ENCODE measurements at regions not wholly inside any gene's neighbourhood (a gene's known extent, or its start where the extent isn't known, plus 50 kb on each side); places are given as distances from the start of the nearest gene placed in this dataset.

DNA sequence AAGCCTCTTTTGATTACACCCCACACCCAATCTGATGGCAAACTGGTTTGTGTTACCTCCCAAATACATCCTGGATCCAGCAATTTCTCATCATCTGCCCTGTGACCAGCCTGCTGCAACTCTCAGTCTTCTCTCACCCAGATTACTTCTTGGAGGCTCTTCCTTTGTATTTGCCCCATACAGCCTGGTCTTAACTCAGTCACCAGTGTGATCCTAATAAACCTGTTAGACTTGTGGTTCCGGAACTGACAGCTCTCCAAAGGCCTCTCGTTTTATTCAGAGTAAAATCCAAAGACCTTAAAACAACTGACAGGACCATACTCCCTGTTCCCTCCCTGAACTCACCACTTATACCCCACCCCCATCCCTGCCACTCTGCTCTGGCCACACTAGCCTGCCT lies 228.2 kb upstream of the PAPPA start:
- Mint-ChIP-seq H3K27ac (no peak overlapping the region), H3K9me3 (peaks cover 3% of the 10 kb centered on the region)

GRCh38 chr9:115930472-115930871 lies 223.1 kb upstream of the PAPPA start:
- no peaks in the 10 kb centered on the region for H3K4me1 Mint-ChIP-seq (ENCODE audit: low read depth)
- H3K36me3 Mint-ChIP-seq (ENCODE audit: low read depth): no peaks in the 10 kb centered on the region
- H3K4me3 Mint-ChIP-seq: no peak overlapping the region
- peaks cover 6% of the 10 kb centered on the region for H3K9me3 Mint-ChIP-seq
- no peak overlapping the region for H3K27ac Mint-ChIP-seq
- H3K27me3 Mint-ChIP-seq (ENCODE audit: low read depth): no peaks in the 10 kb centered on the region

More for the DNA sequence above, 228.2 kb upstream of the PAPPA start:
- no peaks in the 10 kb centered on the region for H3K27me3 Mint-ChIP-seq (ENCODE audit: low read depth)
- no peaks in the 10 kb centered on the region for H3K36me3 Mint-ChIP-seq (ENCODE audit: low read depth)
- H3K4me1 Mint-ChIP-seq (ENCODE audit: low read depth): no peaks in the 10 kb centered on the region
- H3K4me3 Mint-ChIP-seq: no peak overlapping the region

DNA sequence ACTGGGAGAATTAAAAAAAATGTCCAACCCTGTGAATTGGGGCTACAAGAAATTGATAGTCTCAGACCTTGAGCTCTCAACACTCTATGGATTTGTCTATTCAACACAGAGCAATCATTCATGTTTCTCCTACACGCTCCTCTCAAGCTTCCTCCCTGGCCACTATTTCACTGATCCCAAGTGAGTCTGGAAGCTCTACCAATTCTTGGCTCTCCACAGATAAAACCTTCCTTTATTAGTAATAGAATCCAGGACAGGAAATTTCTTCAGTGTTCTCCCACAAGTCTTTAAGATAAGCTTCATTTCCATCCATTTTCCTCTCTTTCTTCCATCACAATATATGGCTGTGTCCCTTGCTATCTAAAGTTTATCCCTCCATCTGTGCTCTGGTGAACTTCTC lies 215.1 kb upstream of the PAPPA start:
- H3K4me3 Mint-ChIP-seq: no peak overlapping the region
- H3K4me1 Mint-ChIP-seq (ENCODE audit: low read depth): no peaks in the 10 kb centered on the region
- H3K27me3 Mint-ChIP-seq (ENCODE audit: low read depth): no peaks in the 10 kb centered on the region
- no peak overlapping the region for H3K27ac Mint-ChIP-seq
- peaks cover 3% of the 10 kb centered on the region for H3K9me3 Mint-ChIP-seq
- H3K36me3 Mint-ChIP-seq (ENCODE audit: low read depth): no peaks in the 10 kb centered on the region

DNA sequence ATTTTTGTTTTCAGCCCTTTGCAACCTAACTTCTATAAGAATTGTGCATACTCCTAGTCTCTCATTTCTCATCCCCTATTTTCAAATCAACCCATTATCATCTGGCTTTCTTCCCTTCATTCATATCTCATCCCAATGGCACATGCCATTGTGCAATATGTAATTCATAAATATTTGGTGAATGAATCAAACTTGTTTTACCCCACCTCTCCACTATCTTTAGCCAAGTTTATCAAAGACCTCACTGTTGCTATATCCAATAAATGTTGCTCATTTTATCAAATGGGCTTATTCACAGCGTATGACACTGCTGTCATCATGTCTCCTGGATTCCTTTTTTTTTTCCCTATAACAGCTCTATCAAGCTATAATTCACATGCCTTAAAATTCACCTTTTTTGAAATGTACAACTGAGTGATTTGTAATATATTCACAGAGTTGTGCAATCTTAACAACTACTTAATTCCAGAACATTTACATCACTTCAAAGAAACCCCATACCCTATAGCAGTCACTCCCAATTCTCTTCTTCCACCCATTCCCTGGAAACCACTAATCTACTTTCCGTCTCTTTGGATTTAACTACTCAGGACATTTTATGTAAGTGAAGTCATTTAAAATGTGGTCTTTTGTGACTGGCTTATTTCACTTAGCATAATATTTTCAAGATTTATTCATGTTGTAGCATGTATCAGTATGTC lies 214.4 kb upstream of the PAPPA start:
- Mint-ChIP-seq H3K27ac (no peak overlapping the region), H3K4me3 (no peak overlapping the region), H3K4me1 (ENCODE audit: low read depth) (no peaks in the 10 kb centered on the region), H3K9me3 (peaks cover 3% of the 10 kb centered on the region), H3K36me3 (ENCODE audit: low read depth) (no peaks in the 10 kb centered on the region), H3K27me3 (ENCODE audit: low read depth) (no peaks in the 10 kb centered on the region)

GRCh38 chr9:115941561-115942315 lies 211.9 kb upstream of the PAPPA start:
- Mint-ChIP-seq H3K27ac (no peak overlapping the region), H3K4me1 (ENCODE audit: low read depth) (no peaks in the 10 kb centered on the region), H3K36me3 (ENCODE audit: low read depth) (no peaks in the 10 kb centered on the region), H3K4me3 (no peak overlapping the region), H3K27me3 (ENCODE audit: low read depth) (no peaks in the 10 kb centered on the region), H3K9me3 (no peaks in the 10 kb centered on the region)

DNA sequence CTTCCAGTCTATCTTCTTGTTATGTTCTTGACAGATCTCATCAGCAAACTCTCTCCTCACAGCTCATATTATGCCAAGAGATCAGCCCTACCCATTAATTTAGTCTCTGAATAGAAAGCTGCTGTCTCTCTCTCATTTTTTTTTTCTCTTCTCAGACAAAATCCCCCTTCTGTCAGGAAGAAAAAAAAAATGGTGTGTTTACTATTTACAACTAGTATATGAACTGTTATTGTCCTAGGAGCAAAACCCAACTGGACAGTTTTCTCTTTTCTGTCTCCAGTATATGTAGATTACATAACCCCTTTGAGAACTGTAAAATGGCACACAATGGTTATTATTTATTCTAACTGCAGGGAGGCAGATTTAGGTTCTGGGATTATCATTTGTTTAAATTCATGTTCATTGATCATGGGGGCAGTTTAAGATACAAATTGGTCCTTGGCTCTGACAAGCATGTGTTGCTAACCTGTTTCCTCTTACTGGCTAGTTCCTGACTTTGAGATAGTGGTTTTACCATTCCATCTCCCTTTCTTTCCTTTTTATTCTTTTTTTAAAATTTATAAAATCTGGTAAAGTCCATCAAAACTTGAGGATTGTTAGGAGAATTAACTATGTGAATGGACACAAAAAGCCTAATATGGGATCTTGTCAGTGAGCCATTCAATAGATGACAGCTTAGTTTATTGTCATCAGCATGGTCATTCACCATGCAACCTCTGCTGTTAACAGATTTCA lies 210.0 kb upstream of the PAPPA start:
- Mint-ChIP-seq H3K27me3 (ENCODE audit: low read depth) (no peaks in the 10 kb centered on the region), H3K36me3 (ENCODE audit: low read depth) (no peaks in the 10 kb centered on the region), H3K4me1 (ENCODE audit: low read depth) (no peaks in the 10 kb centered on the region), H3K9me3 (no peaks in the 10 kb centered on the region), H3K4me3 (no peak overlapping the region), H3K27ac (no peak overlapping the region)

- H3K9me3 Mint-ChIP-seq: peaks cover 7% of the 10 kb centered on the region
- no peak overlapping the region for H3K27ac Mint-ChIP-seq
- no peaks in the 10 kb centered on the region for H3K4me1 Mint-ChIP-seq (ENCODE audit: low read depth)
- no peaks in the 10 kb centered on the region for H3K27me3 Mint-ChIP-seq (ENCODE audit: low read depth)
- H3K36me3 Mint-ChIP-seq (ENCODE audit: low read depth): no peaks in the 10 kb centered on the region
- no peak overlapping the region for H3K4me3 Mint-ChIP-seq
Measured at GRCh38 chr9:115944166-115944948, 209.2 kb upstream of the PAPPA start.

DNA sequence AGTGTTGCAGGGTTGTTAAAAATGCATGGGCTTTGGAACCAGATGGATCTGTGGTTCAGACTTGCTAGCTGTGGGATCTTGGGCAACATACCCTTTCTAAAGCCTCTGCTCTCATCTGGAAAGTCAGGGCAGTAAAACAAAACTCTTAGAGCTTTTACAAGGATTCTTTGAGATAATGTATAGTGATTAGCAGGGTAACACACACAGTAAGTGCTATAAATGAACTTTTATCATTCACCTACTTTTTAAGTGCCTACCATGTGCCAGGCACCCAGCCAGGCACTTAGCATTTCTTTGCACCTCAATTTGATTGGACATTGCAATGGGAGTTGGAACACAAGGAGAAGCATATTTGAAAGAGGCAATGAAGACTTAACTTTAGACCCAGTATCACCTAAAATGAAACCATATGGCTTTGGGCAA lies 208.6 kb upstream of the PAPPA start:
- Mint-ChIP-seq H3K36me3 (ENCODE audit: low read depth) (no peaks in the 10 kb centered on the region), H3K4me1 (ENCODE audit: low read depth) (no peaks in the 10 kb centered on the region), H3K4me3 (no peak overlapping the region), H3K9me3 (peaks cover 7% of the 10 kb centered on the region), H3K27me3 (ENCODE audit: low read depth) (no peaks in the 10 kb centered on the region), H3K27ac (no peak overlapping the region)

GRCh38 chr9:115946530-115946929 lies 207.1 kb upstream of the PAPPA start:
- Mint-ChIP-seq H3K4me1 (ENCODE audit: low read depth) (no peaks in the 10 kb centered on the region), H3K27me3 (ENCODE audit: low read depth) (no peaks in the 10 kb centered on the region), H3K4me3 (no peak overlapping the region), H3K27ac (no peak overlapping the region), H3K9me3 (peaks cover 7% of the 10 kb centered on the region), H3K36me3 (ENCODE audit: low read depth) (no peaks in the 10 kb centered on the region)

- H3K27ac Mint-ChIP-seq: no peak overlapping the region
- H3K36me3 Mint-ChIP-seq (ENCODE audit: low read depth): no peaks in the 10 kb centered on the region
- no peak overlapping the region for H3K4me3 Mint-ChIP-seq
- H3K27me3 Mint-ChIP-seq (ENCODE audit: low read depth): no peaks in the 10 kb centered on the region
- H3K9me3 Mint-ChIP-seq: peaks cover 7% of the 10 kb centered on the region
- no peaks in the 10 kb centered on the region for H3K4me1 Mint-ChIP-seq (ENCODE audit: low read depth)
Measured at GRCh38 chr9:115951977-115952376, 201.6 kb upstream of the PAPPA start.

DNA sequence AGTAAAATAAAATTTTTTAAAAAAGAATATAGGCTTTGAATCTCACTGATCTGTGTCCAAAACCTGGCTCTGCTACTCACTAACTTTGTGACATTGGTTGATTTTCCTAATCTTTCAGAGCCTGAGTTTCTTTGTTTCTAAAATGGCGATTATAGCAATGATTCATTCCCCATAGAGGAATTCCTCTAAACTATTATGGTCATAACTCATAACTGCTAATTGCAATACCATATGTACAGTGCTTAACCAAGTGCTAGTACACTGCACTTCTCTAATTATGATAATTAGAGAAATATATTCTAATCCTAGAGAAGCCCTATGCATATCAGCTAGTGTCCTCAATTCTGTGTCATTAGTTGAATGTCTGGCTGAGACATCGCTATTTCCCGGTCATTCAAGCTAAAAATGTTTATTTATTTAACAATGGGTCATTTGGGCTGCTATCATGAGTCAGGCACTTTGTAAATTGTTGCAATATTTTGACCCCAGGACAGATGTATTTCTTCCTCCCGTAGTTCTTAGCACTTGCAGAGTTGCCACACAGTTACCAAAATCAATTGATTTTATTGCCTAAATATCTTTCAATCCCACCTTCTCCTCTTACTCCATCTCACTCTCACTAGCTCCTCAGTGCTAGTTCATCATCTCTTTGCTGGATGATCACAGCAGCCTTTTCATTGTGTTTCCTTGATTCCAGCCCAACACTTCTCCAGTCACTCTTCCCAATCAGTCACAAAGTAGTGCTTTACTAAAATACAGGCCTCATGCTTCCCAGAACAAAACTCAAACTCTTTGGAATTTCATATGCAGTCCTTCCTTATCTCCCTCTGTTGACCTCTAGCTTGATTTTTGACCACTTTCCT lies 200.9 kb upstream of the PAPPA start:
- no peak overlapping the region for H3K27ac Mint-ChIP-seq
- H3K27me3 Mint-ChIP-seq (ENCODE audit: low read depth): no peaks in the 10 kb centered on the region
- H3K4me3 Mint-ChIP-seq: no peak overlapping the region
- no peaks in the 10 kb centered on the region for H3K36me3 Mint-ChIP-seq (ENCODE audit: low read depth)
- H3K4me1 Mint-ChIP-seq (ENCODE audit: low read depth): no peaks in the 10 kb centered on the region
- H3K9me3 Mint-ChIP-seq: peaks cover 7% of the 10 kb centered on the region

DNA sequence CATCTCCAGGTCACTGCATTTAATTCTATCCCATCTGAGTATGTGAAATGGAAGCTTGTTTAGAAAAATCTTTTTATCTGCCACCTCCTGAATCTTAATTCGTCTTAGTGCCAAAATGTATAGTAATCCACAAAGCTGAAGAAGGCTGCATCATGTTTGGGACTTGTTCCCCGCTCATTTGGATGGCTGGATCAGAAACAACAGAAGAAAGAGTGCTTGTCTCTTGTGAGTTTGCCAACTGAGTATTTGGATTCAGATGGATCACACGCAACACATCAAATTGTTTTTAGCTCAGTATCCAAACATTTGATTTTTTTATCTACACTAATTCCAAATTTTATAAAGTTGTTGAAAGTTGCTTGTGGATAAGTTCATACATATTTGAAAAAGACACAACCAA lies 197.2 kb upstream of the PAPPA start:
- H3K9me3 Mint-ChIP-seq: peaks cover 2% of the 10 kb centered on the region
- H3K4me1 Mint-ChIP-seq (ENCODE audit: low read depth): no peaks in the 10 kb centered on the region
- no peaks in the 10 kb centered on the region for H3K27me3 Mint-ChIP-seq (ENCODE audit: low read depth)

GRCh38 chr9:115957585-115957984 lies 196.0 kb upstream of the PAPPA start:
- no peak overlapping the region for H3K27ac Mint-ChIP-seq
- no peaks in the 10 kb centered on the region for H3K27me3 Mint-ChIP-seq (ENCODE audit: low read depth)
- H3K9me3 Mint-ChIP-seq: peaks cover 5% of the 10 kb centered on the region
- H3K4me3 Mint-ChIP-seq: no peak overlapping the region
- no peaks in the 10 kb centered on the region for H3K36me3 Mint-ChIP-seq (ENCODE audit: low read depth)
- H3K4me1 Mint-ChIP-seq (ENCODE audit: low read depth): no peaks in the 10 kb centered on the region

More for the DNA sequence above, 197.2 kb upstream of the PAPPA start:
- Mint-ChIP-seq H3K36me3 (ENCODE audit: low read depth) (no peaks in the 10 kb centered on the region), H3K4me3 (no peak overlapping the region), H3K27ac (no peak overlapping the region)
